ENCODE measurements at regions not wholly inside any gene's neighbourhood (a gene's known extent, or its start where the extent isn't known, plus 50 kb on each side); places are given as distances from the start of the nearest gene placed in this dataset.
"Not testable (repeated sequence)": the region's sequence is repeated elsewhere in the genome, so short reads cannot be mapped to it uniquely, and the experiment has no call there.

DNA sequence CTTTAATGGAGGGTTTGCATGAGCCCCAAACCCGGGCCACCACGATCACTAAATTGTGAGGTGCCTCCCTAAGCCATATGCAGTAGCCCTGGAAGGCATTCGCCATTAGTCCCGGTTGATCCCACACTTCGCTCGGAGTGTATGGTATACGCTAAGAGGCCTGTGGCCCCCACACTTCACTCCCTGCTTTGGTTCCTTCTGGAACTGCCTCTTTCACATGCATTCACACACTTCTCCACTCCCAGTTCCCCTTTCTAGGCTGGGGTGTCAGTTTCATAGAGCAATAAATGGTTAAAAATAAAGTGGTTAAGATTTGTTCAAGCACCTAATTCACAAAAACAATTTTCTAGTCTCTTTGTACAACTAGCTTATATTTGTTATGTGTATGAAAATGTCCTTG is 212.1 kb upstream of the KCND2 start:
- DNase-seq = no peak
- Mint-ChIP-seq H3K36me3 (ENCODE audit: low read depth) (no peaks in the 10 kb centered on the region), H3K9me3 (peaks cover 6% of the 10 kb centered on the region), H3K27me3 (no peaks in the 10 kb centered on the region), H3K4me1 (no peaks in the 10 kb centered on the region), H3K4me3 (no peak overlapping the region), H3K27ac (no peak overlapping the region)
- no peak for ATAC-seq (ENCODE audit: low read depth)
- intact Hi-C loops (cut with micrococcal nuclease) = no loop called here
- no peak for TF ChIP-seq CTCF (IDR thresholded peaks at IDR 0.05)
- POLR2A ChIA-PET = no interaction called here
- CTCF ChIA-PET = no interaction called here

DNA sequence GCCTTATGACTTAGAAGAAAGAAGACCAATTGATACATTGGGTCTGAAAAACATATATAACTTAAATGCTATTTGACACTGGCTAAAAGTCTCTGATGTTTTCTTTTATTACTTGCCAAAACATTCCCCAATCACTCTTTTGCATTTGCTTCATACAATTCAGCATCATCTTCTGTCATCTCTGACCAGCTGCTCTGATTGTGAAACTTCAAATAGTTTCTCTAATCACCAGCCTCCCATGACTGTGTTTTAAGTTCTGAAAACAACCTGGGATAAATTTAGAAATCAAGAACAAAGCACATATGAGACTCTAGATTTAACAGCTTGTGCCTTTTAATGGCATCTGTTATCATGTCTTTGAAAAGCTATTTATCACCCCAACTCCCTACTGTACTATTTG is 208.4 kb upstream of the KCND2 start:
- peaks cover 6% of the 10 kb centered on the region for H3K9me3 Mint-ChIP-seq
- DNase-seq (no peak), ATAC-seq (ENCODE audit: low read depth) (no peak)
- ChIA-PET POLR2A (no interaction called here), CTCF (no interaction called here)
- intact Hi-C loops (cut with micrococcal nuclease) = no loop called here
- H3K4me3 Mint-ChIP-seq = no peak overlapping the region
- H3K27ac Mint-ChIP-seq = no peak overlapping the region
- no peaks in the 10 kb centered on the region for H3K4me1 Mint-ChIP-seq
- H3K36me3 Mint-ChIP-seq (ENCODE audit: low read depth) = no peaks in the 10 kb centered on the region
- no peaks in the 10 kb centered on the region for H3K27me3 Mint-ChIP-seq
- no peak for TF ChIP-seq CTCF (IDR thresholded peaks at IDR 0.05)

DNA sequence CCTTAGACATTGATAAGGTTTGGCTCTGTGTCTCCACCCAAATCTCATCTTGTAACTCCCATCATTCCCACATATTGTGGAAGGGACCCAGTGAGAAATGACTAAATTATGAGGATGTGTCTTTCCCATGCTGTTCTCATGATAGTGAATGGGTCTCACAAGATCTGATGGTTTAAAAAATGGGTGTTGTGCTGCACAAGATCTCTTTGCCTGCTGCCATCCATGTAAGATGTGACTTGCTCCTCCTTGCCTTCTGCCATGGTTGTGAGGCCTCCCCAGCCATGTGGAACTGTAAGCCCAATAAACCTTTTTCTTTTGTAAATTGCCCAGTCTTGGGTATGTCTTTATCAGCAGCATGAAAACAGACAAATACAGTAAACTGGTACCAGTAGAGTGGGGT is 206.1 kb upstream of the KCND2 start:
- CTCF ChIA-PET; H3K27ac Mint-ChIP-seq; H3K36me3 Mint-ChIP-seq (ENCODE audit: low read depth); POLR2A ChIA-PET; H3K9me3 Mint-ChIP-seq; intact Hi-C loops (cut with micrococcal nuclease); ATAC-seq (ENCODE audit: low read depth); DNase-seq; H3K4me3 Mint-ChIP-seq; H3K27me3 Mint-ChIP-seq; H3K4me1 Mint-ChIP-seq: not testable (repeated sequence)

- no peak for TF ChIP-seq CTCF (IDR thresholded peaks at IDR 0.05)
- DNase-seq (no peak), ATAC-seq (ENCODE audit: low read depth) (no peak)
- Mint-ChIP-seq H3K9me3 (peaks cover 9% of the 10 kb centered on the region), H3K4me1 (no peaks in the 10 kb centered on the region), H3K27ac (no peak overlapping the region), H3K27me3 (no peaks in the 10 kb centered on the region), H3K4me3 (no peak overlapping the region), H3K36me3 (ENCODE audit: low read depth) (no peaks in the 10 kb centered on the region)
- ChIA-PET CTCF (no interaction called here), POLR2A (no interaction called here)
- intact Hi-C loops (cut with micrococcal nuclease) = no loop called here
Measured at GRCh38 chr7:120070201-120070600, 202.8 kb upstream of the KCND2 start.

DNA sequence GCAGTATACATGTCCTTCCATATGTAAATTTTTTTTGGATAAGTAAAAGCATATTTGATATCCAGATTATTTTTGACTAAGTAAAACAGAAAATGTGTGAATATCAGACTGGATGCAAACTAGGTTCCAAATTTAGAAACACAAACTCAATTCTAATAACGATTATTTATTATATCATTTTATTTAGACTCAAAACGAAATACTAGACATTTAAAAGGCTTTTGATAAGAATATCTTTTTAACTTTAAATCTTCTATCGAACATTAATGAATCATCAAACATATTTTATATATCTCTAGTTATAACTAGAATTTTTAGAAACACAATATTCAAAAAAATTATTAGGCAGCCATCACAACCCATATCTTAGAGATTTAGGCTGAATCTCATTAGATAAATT is 195.2 kb upstream of the KCND2 start:
- no peaks in the 10 kb centered on the region for H3K4me1 Mint-ChIP-seq
- H3K9me3 Mint-ChIP-seq = peaks cover 6% of the 10 kb centered on the region
- DNase-seq = no peak
- no peak overlapping the region for H3K27ac Mint-ChIP-seq
- H3K27me3 Mint-ChIP-seq = no peaks in the 10 kb centered on the region
- no peak for ATAC-seq (ENCODE audit: low read depth)
- ChIA-PET CTCF (no interaction called here), POLR2A (no interaction called here)
- no peaks in the 10 kb centered on the region for H3K36me3 Mint-ChIP-seq (ENCODE audit: low read depth)
- TF ChIP-seq CTCF (IDR thresholded peaks at IDR 0.05) = no peak
- intact Hi-C loops (cut with micrococcal nuclease) = no loop called here
- H3K4me3 Mint-ChIP-seq = no peak overlapping the region

DNA sequence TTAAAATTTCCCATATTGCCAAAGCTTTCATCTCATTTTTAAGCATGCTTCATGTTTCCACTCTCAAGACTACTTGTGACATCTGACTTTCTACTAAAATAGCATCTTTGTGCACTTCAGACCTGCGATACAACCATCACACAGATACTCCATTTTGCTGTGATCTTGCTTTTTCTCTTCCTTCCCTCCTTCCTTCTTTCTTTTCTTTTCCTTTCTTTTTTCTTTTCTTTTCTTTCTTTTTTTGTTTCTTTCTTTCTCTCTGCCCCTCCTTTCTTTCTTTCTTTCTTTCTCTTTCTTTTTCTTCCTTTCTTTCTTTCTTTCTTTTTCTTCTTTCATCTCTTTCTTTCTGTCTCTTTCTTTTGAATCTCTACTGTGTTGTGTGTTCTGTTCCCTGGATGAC is 194.0 kb upstream of the KCND2 start:
- H3K36me3 Mint-ChIP-seq (ENCODE audit: low read depth) = no peaks in the 10 kb centered on the region
- no peak overlapping the region for H3K4me3 Mint-ChIP-seq
- H3K9me3 Mint-ChIP-seq = peaks cover 6% of the 10 kb centered on the region
- H3K27me3 Mint-ChIP-seq = no peaks in the 10 kb centered on the region
- H3K27ac Mint-ChIP-seq = no peak overlapping the region
- ATAC-seq (ENCODE audit: low read depth) = no peak
- CTCF ChIA-PET = no interaction called here
- POLR2A ChIA-PET = no interaction called here
- no peak for DNase-seq
- no peak for TF ChIP-seq CTCF (IDR thresholded peaks at IDR 0.05)
- intact Hi-C loops (cut with micrococcal nuclease) = no loop called here
- no peaks in the 10 kb centered on the region for H3K4me1 Mint-ChIP-seq
